Neural progenitor cell (in vitro differentiated cells): ENCODE measurements at regions not wholly inside any gene's neighbourhood (a gene's known extent, or its start where the extent isn't known, plus 50 kb on each side); places are given as distances from the start of the nearest gene placed in this dataset.

Source experiments
- EZH2 ChIP-seq: fragments of 200-600 bp; sonication (generic); IDR thresholded peaks from 2 replicates; pipeline ENCODE4 v1.6.1; 2017; ENCODE audit warnings: antibody characterized with exemption, mild to moderate bottlenecking, moderate library complexity
- EZH2phosphoT487 ChIP-seq: fragments of 200-600 bp; sonication (generic); IDR thresholded peaks from 2 replicates; pipeline ENCODE4 v1.6.1; 2017; ENCODE audit warnings: antibody characterized with exemption
- TF ChIP-seq, protein P1 (sequence below): fragments of 200-600 bp; sonication (generic); IDR thresholded peaks from 2 replicates; pipeline ENCODE4 v1.5.1; 2017; ENCODE audit warnings: antibody characterized with exemption, mild to moderate bottlenecking

GRCh38 chr14:28709571-28710305, 56.8 kb upstream of the FOXG1 start:
- TF ChIP-seq, protein P1, sequence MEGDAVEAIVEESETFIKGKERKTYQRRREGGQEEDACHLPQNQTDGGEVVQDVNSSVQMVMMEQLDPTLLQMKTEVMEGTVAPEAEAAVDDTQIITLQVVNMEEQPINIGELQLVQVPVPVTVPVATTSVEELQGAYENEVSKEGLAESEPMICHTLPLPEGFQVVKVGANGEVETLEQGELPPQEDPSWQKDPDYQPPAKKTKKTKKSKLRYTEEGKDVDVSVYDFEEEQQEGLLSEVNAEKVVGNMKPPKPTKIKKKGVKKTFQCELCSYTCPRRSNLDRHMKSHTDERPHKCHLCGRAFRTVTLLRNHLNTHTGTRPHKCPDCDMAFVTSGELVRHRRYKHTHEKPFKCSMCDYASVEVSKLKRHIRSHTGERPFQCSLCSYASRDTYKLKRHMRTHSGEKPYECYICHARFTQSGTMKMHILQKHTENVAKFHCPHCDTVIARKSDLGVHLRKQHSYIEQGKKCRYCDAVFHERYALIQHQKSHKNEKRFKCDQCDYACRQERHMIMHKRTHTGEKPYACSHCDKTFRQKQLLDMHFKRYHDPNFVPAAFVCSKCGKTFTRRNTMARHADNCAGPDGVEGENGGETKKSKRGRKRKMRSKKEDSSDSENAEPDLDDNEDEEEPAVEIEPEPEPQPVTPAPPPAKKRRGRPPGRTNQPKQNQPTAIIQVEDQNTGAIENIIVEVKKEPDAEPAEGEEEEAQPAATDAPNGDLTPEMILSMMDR, result no peak
- TF ChIP-seq EZH2 (no peak), EZH2phosphoT487 (no peak)
